Activated T-helper 1 cell treated with anti-CD3 and anti-CD28 coated beads, Interleukin-12 subunit alpha, Interleukin-12 subunit beta, Interleukin-2, Interleukin-4 antibody, amounts not matched to agents 30 ng/mL and 10 ng/mL and 1 ng/mL, durations not matched to agents 14 hours and 24 hours and 36 hours (primary cell): ENCODE measurements at regions not wholly inside any gene's neighbourhood (a gene's known extent, or its start where the extent isn't known, plus 50 kb on each side); places are given as distances from the start of the nearest gene placed in this dataset.

Experiments
- DNase-seq: peaks from one replicate; pipeline ENCODE4 v3.0.0; 2021; ENCODE audit warnings: low spot score
- H3K27ac Mint-ChIP-seq: one replicate; pipeline ENCODE4 v1.8.0; 2021; ENCODE audit warnings: mild to moderate bottlenecking, mixed read lengths
- H3K27me3 Mint-ChIP-seq: one replicate; pipeline ENCODE4 v1.8.0; 2022; ENCODE audit warnings: mild to moderate bottlenecking, moderate library complexity, mixed read lengths; ENCODE audit not compliant: insufficient read depth
- H3K36me3 Mint-ChIP-seq: one replicate; pipeline ENCODE4 v1.8.0; 2021; ENCODE audit warnings: low read depth, mixed read lengths
- H3K4me1 Mint-ChIP-seq: one replicate; pipeline ENCODE4 v1.8.0; 2021; ENCODE audit warnings: low read depth, mixed read lengths
- H3K4me3 Mint-ChIP-seq: one replicate; pipeline ENCODE4 v1.8.0; 2021; ENCODE audit warnings: mild to moderate bottlenecking, moderate library complexity, mixed read lengths
- H3K9me3 Mint-ChIP-seq: one replicate; pipeline ENCODE4 v1.8.0; 2021; ENCODE audit warnings: mixed read lengths
- intact Hi-C: fragments of 100-400 bp; cut with micrococcal nuclease; formaldehyde crosslinking; loops from one replicate; pipeline ENCODE4 v1.15.1; 2024

- H3K27ac Mint-ChIP-seq, result no peak overlapping the region
- H3K4me1 Mint-ChIP-seq, result no peaks in the 10 kb centered on the region
- H3K27me3 Mint-ChIP-seq, result no peaks in the 10 kb centered on the region
- no peak for DNase-seq
- H3K9me3 Mint-ChIP-seq, result no peaks in the 10 kb centered on the region
- no peaks in the 10 kb centered on the region for H3K36me3 Mint-ChIP-seq
- intact Hi-C loops, result no loop called here
- H3K4me3 Mint-ChIP-seq, result no peak overlapping the region
These were observed 344.6 kb upstream of the LYPLAL1 start for GRCh38 chr1:218829097-218829496.

DNA sequence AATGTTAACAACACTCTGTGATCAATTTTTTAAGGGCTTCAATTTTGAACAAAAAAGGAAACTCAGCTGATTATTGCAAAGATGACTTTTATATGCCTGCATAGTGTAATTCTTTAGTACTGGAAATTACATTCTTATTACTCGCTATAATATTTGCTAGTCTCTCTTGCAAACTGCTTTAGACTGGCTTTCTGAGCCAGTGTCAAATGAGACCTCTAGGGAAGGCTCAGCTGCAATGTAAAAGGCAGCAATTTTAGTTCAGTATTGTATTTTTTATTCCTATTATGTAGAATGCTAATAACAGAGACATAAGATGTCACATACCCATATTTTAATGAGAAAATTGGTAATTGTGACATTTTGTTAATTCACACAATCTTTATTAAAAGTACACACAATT lies 338.1 kb upstream of the LYPLAL1 start:
- no peaks in the 10 kb centered on the region for H3K27me3 Mint-ChIP-seq
- no peaks in the 10 kb centered on the region for H3K9me3 Mint-ChIP-seq
- H3K27ac Mint-ChIP-seq, result no peak overlapping the region
- H3K36me3 Mint-ChIP-seq, result no peaks in the 10 kb centered on the region
- no peak overlapping the region for H3K4me3 Mint-ChIP-seq
- no peaks in the 10 kb centered on the region for H3K4me1 Mint-ChIP-seq
- no peak for DNase-seq
- intact Hi-C loops, result no loop called here

- no peak overlapping the region for H3K4me3 Mint-ChIP-seq
- intact Hi-C loops, result no loop called here
- no peak for DNase-seq
- H3K27me3 Mint-ChIP-seq, result no peaks in the 10 kb centered on the region
- no peaks in the 10 kb centered on the region for H3K9me3 Mint-ChIP-seq
- no peaks in the 10 kb centered on the region for H3K4me1 Mint-ChIP-seq
- H3K27ac Mint-ChIP-seq, result no peak overlapping the region
- H3K36me3 Mint-ChIP-seq, result no peaks in the 10 kb centered on the region
These were observed 337.4 kb upstream of the LYPLAL1 start for GRCh38 chr1:218836264-218836663.

DNA sequence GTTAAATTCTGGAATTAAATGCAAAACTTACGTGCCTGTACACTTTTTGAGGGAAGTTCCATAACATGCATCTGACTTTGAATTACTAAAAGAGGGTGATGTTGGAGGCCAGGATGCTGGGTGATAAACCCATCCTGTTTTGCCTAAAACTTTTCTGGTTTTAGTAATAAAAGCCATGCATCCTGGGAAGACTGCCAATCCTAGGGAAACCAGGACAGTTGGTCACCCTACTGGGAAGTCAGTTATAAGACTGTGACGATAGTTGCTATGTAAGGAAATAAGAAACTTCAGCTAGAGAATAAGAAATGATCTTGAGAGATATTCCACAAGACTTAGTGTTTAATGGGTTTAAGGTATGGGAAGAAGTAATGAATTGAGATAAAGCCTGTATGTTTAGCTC lies 336.6 kb upstream of the LYPLAL1 start:
- Mint-ChIP-seq H3K9me3 (no peaks in the 10 kb centered on the region), H3K4me3 (no peak overlapping the region), H3K36me3 (no peaks in the 10 kb centered on the region), H3K27ac (no peak overlapping the region), H3K4me1 (no peaks in the 10 kb centered on the region), H3K27me3 (no peaks in the 10 kb centered on the region)
- intact Hi-C loops, result no loop called here
- no peak for DNase-seq

DNA sequence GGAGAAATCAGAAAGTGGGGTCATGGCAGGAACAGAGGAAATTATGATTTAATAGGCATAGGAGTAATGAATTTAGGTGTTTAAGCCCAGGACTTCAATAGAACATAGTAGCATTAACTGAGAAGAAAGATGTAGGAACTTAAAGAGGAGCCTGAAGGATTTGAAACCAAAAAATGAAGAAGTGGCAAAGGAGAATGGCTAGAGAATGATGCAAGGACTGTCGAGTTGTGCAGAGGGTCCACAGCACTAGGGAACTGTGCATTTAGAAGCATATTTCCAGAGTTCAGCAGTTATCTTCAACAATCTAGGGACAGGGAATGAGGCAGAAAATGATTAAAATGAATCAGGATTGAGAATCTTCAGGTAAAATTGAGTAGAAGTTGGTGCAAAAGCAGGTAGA lies 328.1 kb upstream of the LYPLAL1 start:
- intact Hi-C loops, result no loop called here

DNA sequence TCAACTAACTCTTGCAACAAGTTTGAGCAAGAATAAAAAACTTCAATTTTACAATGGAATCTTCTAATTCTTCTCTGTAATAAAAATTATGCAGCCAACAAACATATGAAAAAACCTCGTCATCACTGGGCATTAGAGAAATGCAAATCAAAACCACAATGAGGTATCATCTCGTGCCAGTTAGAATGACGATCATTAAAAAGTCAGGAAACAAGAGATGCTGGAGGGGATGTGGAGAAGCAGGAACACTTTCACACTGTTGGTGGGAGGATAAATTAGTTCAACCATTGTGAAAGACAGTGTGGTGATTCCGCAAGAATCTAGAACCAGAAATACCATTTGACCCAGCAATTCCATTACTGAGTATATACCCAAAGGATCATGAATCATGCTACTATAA lies 327.5 kb upstream of the LYPLAL1 start:
- H3K27ac Mint-ChIP-seq, result no peak overlapping the region
- intact Hi-C loops, result no loop called here
- H3K27me3 Mint-ChIP-seq, result no peaks in the 10 kb centered on the region
- no peak overlapping the region for H3K4me3 Mint-ChIP-seq
- no peaks in the 10 kb centered on the region for H3K36me3 Mint-ChIP-seq
- H3K9me3 Mint-ChIP-seq, result peaks cover 4% of the 10 kb centered on the region
- H3K4me1 Mint-ChIP-seq, result no peaks in the 10 kb centered on the region
- DNase-seq, result no peak

More for the DNA sequence above, 328.1 kb upstream of the LYPLAL1 start:
- Mint-ChIP-seq H3K9me3 (peaks cover 4% of the 10 kb centered on the region), H3K4me3 (no peak overlapping the region), H3K27me3 (no peaks in the 10 kb centered on the region), H3K36me3 (no peaks in the 10 kb centered on the region), H3K27ac (no peak overlapping the region), H3K4me1 (no peaks in the 10 kb centered on the region)
- DNase-seq, result no peak

DNA sequence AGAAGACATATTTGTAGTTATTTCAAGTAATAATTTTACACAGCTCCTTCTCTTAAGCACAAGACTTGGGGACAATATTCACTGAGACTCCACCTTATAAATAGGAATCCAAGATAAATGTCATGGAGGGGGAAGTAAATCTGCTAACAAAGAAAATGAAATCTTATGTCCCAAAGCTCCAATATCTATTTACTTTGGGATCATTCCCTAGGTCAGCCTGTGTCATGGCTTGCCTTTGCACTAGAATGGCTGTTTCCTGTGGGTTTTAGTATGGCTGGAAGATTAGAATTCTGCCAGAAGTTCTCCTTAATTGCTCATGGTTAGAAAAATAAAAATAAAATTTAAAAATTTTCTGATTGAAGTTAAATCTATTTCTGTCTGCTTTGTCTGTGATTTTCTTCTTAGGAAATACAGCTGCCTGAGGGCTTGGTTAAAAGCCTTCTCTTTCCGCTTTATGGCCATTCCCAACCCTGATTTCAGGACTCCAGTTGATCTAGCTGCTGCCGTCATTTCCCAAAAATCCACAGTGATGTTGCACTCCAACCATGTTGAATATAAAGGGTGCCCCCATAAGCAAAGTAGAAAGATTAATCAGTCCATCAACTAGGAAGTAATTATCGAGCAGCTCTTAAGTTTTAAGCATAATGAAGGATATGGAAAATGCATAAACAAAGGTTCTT lies 326.4 kb upstream of the LYPLAL1 start:
- no peak for DNase-seq
- Mint-ChIP-seq H3K27me3 (no peaks in the 10 kb centered on the region), H3K36me3 (no peaks in the 10 kb centered on the region), H3K4me3 (no peak overlapping the region), H3K9me3 (peaks cover 4% of the 10 kb centered on the region), H3K4me1 (no peaks in the 10 kb centered on the region), H3K27ac (no peak overlapping the region)
- intact Hi-C loops, result no loop called here

- no peak overlapping the region for H3K4me3 Mint-ChIP-seq
- H3K9me3 Mint-ChIP-seq, result peaks cover 4% of the 10 kb centered on the region
- H3K27ac Mint-ChIP-seq, result no peak overlapping the region
- H3K4me1 Mint-ChIP-seq, result no peaks in the 10 kb centered on the region
- no peaks in the 10 kb centered on the region for H3K36me3 Mint-ChIP-seq
- H3K27me3 Mint-ChIP-seq, result no peaks in the 10 kb centered on the region
- DNase-seq, result no peak
- intact Hi-C loops, result no loop called here
These were observed 325.7 kb upstream of the LYPLAL1 start for GRCh38 chr1:218848009-218848408.

- H3K9me3 Mint-ChIP-seq, result no peaks in the 10 kb centered on the region
- no peaks in the 10 kb centered on the region for H3K27me3 Mint-ChIP-seq
- no peaks in the 10 kb centered on the region for H3K4me1 Mint-ChIP-seq
- intact Hi-C loops, result no loop called here
- no peak for DNase-seq
- no peak overlapping the region for H3K4me3 Mint-ChIP-seq
- H3K36me3 Mint-ChIP-seq, result no peaks in the 10 kb centered on the region
- H3K27ac Mint-ChIP-seq, result no peak overlapping the region
These were observed 323.3 kb upstream of the LYPLAL1 start for GRCh38 chr1:218850367-218850766.

DNA sequence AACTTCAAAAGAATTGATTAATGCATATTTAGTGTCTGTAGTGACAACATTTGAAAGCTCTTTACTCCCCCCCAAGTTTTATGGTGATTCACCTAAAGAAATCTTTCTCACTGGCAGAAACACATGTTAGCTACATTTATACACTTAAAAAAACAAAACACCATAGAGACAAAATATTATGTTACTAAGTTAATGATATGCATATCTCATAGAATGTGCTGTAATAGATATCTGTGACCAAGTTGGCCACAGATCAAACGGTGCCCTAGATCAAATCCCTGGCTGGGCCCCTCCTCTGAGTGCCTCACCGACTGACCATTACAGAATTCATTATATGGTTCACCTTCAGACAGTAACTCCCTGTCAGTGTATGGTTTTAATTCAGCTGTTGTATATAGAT lies 322.1 kb upstream of the LYPLAL1 start:
- DNase-seq, result no peak
- H3K27me3 Mint-ChIP-seq, result no peaks in the 10 kb centered on the region
- intact Hi-C loops, result no loop called here
- no peaks in the 10 kb centered on the region for H3K36me3 Mint-ChIP-seq
- H3K27ac Mint-ChIP-seq, result no peak overlapping the region
- H3K4me3 Mint-ChIP-seq, result no peak overlapping the region
- no peaks in the 10 kb centered on the region for H3K9me3 Mint-ChIP-seq
- H3K4me1 Mint-ChIP-seq, result no peaks in the 10 kb centered on the region

DNA sequence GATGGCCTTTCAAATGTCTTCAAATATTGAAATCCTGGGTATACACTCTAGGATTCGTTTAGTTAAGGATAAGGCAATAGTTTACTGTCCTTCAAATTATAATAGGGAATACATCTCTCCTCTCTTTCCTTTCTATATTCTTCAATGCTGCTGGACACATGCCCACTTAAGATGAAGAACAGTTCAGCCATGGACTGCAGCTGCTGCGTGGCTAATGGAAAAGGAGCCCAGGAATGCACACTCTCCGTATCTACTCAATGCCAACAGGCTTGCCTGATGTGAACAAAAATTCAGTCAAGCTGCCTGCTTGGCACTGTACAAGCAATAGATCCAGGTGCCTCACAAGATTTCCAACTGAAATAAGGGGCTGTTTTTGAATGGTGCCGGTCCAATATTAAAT lies 321.2 kb upstream of the LYPLAL1 start:
- DNase-seq, result no peak
- intact Hi-C loops, result no loop called here
- H3K4me3 Mint-ChIP-seq, result no peak overlapping the region
- H3K27me3 Mint-ChIP-seq, result no peaks in the 10 kb centered on the region
- no peak overlapping the region for H3K27ac Mint-ChIP-seq
- no peaks in the 10 kb centered on the region for H3K9me3 Mint-ChIP-seq
- no peaks in the 10 kb centered on the region for H3K4me1 Mint-ChIP-seq
- no peaks in the 10 kb centered on the region for H3K36me3 Mint-ChIP-seq

DNA sequence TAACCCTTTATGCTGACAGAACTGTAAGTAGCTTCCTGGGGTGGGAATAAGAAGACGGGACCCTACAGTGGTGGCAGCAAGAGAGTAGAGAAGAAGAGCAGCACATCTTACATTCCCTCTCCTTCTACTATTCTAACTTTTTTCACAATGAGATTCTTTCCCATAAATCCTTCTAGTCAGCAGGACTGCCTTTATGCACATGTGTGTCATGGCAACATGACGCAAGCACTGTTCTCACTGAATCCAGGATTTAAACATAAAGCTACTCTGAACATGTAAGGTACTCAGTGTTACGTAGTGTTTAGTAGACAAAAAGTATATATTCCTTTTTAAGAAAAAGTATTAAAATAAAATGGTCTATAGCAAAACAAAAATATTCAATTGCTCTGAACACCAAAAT lies 309.7 kb upstream of the LYPLAL1 start:
- no peak for DNase-seq
- intact Hi-C loops, result no loop called here
- Mint-ChIP-seq H3K27ac (no peak overlapping the region), H3K9me3 (no peaks in the 10 kb centered on the region), H3K4me3 (no peak overlapping the region), H3K27me3 (no peaks in the 10 kb centered on the region), H3K4me1 (no peaks in the 10 kb centered on the region), H3K36me3 (no peaks in the 10 kb centered on the region)

GRCh38 chr1:218865591-218865990 lies 308.1 kb upstream of the LYPLAL1 start:
- H3K4me1 Mint-ChIP-seq, result no peaks in the 10 kb centered on the region
- DNase-seq, result no peak
- no peaks in the 10 kb centered on the region for H3K9me3 Mint-ChIP-seq
- intact Hi-C loops, result no loop called here
- no peak overlapping the region for H3K4me3 Mint-ChIP-seq
- H3K36me3 Mint-ChIP-seq, result no peaks in the 10 kb centered on the region
- no peak overlapping the region for H3K27ac Mint-ChIP-seq
- no peaks in the 10 kb centered on the region for H3K27me3 Mint-ChIP-seq

GRCh38 chr1:218866507-218866906 lies 307.2 kb upstream of the LYPLAL1 start:
- no peak for DNase-seq
- no peak overlapping the region for H3K4me3 Mint-ChIP-seq
- H3K9me3 Mint-ChIP-seq, result no peaks in the 10 kb centered on the region
- H3K27ac Mint-ChIP-seq, result no peak overlapping the region
- H3K36me3 Mint-ChIP-seq, result no peaks in the 10 kb centered on the region
- intact Hi-C loops, result no loop called here
- no peaks in the 10 kb centered on the region for H3K27me3 Mint-ChIP-seq
- H3K4me1 Mint-ChIP-seq, result no peaks in the 10 kb centered on the region
